H1 (cell line): ENCODE measurements at regions not wholly inside any gene's neighbourhood (a gene's known extent, or its start where the extent isn't known, plus 50 kb on each side); places are given as distances from the start of the nearest gene placed in this dataset.

Experiments
- CTCF ChIA-PET: fragments of 300-600 bp; sonication (Branson Sonifier 250); formaldehyde crosslinking; loops from one replicate; lab custom pipeline; 2021; ENCODE audit not compliant: partially characterized antibody; lab: Charles Lee
- POLR2A ChIA-PET: fragments of 300-600 bp; sonication (Branson Sonifier 250); formaldehyde crosslinking; loops from one replicate; lab custom pipeline; 2021; ENCODE audit warnings: inconsistent platforms; ENCODE audit not compliant: partially characterized antibody; lab: Charles Lee
- DNase-seq, 2 experiments: peaks; one replicate each; pipeline versions ENCODE4 v3.0.0 to v3.0.0-alpha.2; 2010 to 2022; ENCODE audit warnings: low spot score in 2 of 2, low read depth in 1 of 2, mixed read lengths in 1 of 2
- FAIRE-seq: peaks from 2 replicates; lab custom pipeline; 2011; peaks lifted over from hg19 to GRCh38; lab: Jason Lieb, UNC
- H2AFZ ChIP-seq: 2 replicates; pipeline ENCODE4 v1.8.1; 2012; ENCODE audit warnings: low read length, inconsistent platforms
- H2AK5ac ChIP-seq: 2 replicates; pipeline ENCODE4 v1.6.1; 2013; ENCODE audit warnings: low read depth, low read length
- H2BK120ac ChIP-seq: replicated peaks from 2 replicates; pipeline ENCODE3; 2013; ENCODE audit warnings: low read depth, low read length, inconsistent platforms
- H2BK12ac ChIP-seq: 2 replicates; pipeline ENCODE4 v1.6.1; 2013; ENCODE audit warnings: low read depth, low read length
- H2BK15ac ChIP-seq: 2 replicates; pipeline ENCODE4 v1.6.1; 2013; ENCODE audit warnings: low read length
- H2BK20ac ChIP-seq: 2 replicates; pipeline ENCODE4 v1.6.1; 2013; ENCODE audit warnings: low read length
- H2BK5ac ChIP-seq: 2 replicates; pipeline ENCODE4 v1.6.1; 2013; ENCODE audit warnings: low read depth, low read length
- H3K14ac ChIP-seq: 2 replicates; pipeline ENCODE4 v1.6.1; 2013; ENCODE audit warnings: inconsistent platforms; ENCODE audit not compliant: insufficient read length
- H3K18ac ChIP-seq: 2 replicates; pipeline ENCODE4 v1.6.1; 2013; ENCODE audit warnings: low read length; ENCODE audit errors: extremely low read depth
- H3K23ac ChIP-seq: 2 replicates; pipeline ENCODE4 v1.6.1; 2013; ENCODE audit warnings: inconsistent platforms; ENCODE audit not compliant: insufficient read length
- H3K23me2 ChIP-seq: 2 replicates; pipeline ENCODE4 v1.6.1; 2013; ENCODE audit warnings: low read depth, low read length
- H3K27ac ChIP-seq: 2 replicates; pipeline ENCODE4 v1.6.1; 2011; ENCODE audit warnings: low read depth, low read length, inconsistent platforms
- H3K27me3 ChIP-seq, 4 experiments: replicated peaks in 1 of 4; 1 replicate in 1 of 4; 2 replicates in 3 of 4; pipeline versions ENCODE4 v1.6.1 to v1.8.1; 2011 to 2013; ENCODE audit warnings: low read length in 3 of 4, mild to moderate bottlenecking in 3 of 4, inconsistent platforms in 2 of 4, mixed read lengths in 2 of 4, moderate library complexity in 1 of 4; ENCODE audit not compliant: control insufficient read depth in 3 of 4, insufficient read depth in 3 of 4; ENCODE audit errors: extremely low read depth in 1 of 4
- H3K36me3 ChIP-seq, 4 experiments: 2 replicates each; pipeline versions ENCODE4 v1.6.1 to v1.8.1; 2011 to 2013; ENCODE audit warnings: mild to moderate bottlenecking in 4 of 4, low read length in 3 of 4, moderate library complexity in 2 of 4, control low read depth in 1 of 4, inconsistent platforms in 1 of 4; ENCODE audit not compliant: insufficient read depth in 4 of 4, control insufficient read depth in 2 of 4
- H3K4ac ChIP-seq: replicated peaks from 2 replicates; pipeline ENCODE3; 2013; ENCODE audit warnings: low read length, low read depth, mixed read lengths, inconsistent platforms; ENCODE audit not compliant: insufficient read length
- H3K4me1 ChIP-seq, 4 experiments: replicated peaks in 1 of 4; 1 replicate in 1 of 4; 2 replicates in 3 of 4; pipeline versions ENCODE4 v1.6.1 to v1.8.1; 2011 to 2013; ENCODE audit warnings: low read length in 3 of 4, inconsistent platforms in 2 of 4, mixed read lengths in 1 of 4; ENCODE audit not compliant: insufficient read depth in 4 of 4, control insufficient read depth in 3 of 4
- H3K4me2 ChIP-seq, 2 experiments: 2 replicates each; pipeline versions ENCODE4 v1.6.1 to v1.8.1; 2011 to 2013; ENCODE audit warnings: low read depth in 2 of 2, low read length in 2 of 2, control low read depth in 1 of 2, inconsistent platforms in 1 of 2, mild to moderate bottlenecking in 1 of 2; ENCODE audit not compliant: insufficient read depth in 1 of 2
- H3K4me3 ChIP-seq, 4 experiments: fragments of 200-600, 300-600 bp in 1 of 4; sonication (generic), shearing (Covaris generic), sonication (Bioruptor Twin) in 1 of 4; 2 replicates each; pipeline versions ENCODE4 v1.5.1 to v1.8.1; 2011 to 2016; ENCODE audit warnings: low read length in 4 of 4, low read depth in 3 of 4, control low read depth in 2 of 4, inconsistent platforms in 2 of 4, mild to moderate bottlenecking in 2 of 4, mixed read lengths in 1 of 4, moderate library complexity in 1 of 4; ENCODE audit not compliant: insufficient read depth in 2 of 4; ENCODE audit errors: extremely low read depth in 1 of 4
- H3K56ac ChIP-seq: replicated peaks from 2 replicates; pipeline ENCODE3; 2013; ENCODE audit warnings: low read depth, mild to moderate bottlenecking, mixed read lengths, low read length, inconsistent platforms; ENCODE audit not compliant: insufficient read length
- H3K79me1 ChIP-seq: 2 replicates; pipeline ENCODE4 v1.6.1; 2013; ENCODE audit warnings: low read depth, low read length, control low read depth
- H3K79me2 ChIP-seq, 2 experiments: 2 replicates each; pipeline versions ENCODE4 v1.6.1 to v1.8.1; 2012 to 2013; ENCODE audit warnings: low read length in 2 of 2, mild to moderate bottlenecking in 2 of 2, inconsistent platforms in 1 of 2; ENCODE audit not compliant: insufficient read depth in 2 of 2, control insufficient read depth in 1 of 2
- H3K9ac ChIP-seq, 4 experiments: replicated peaks in 1 of 4; 1 replicate in 1 of 4; 2 replicates in 3 of 4; pipeline versions ENCODE4 v1.6.1 to v1.8.1; 2011 to 2013; ENCODE audit warnings: low read depth in 3 of 4, low read length in 3 of 4, control low read depth in 2 of 4, mild to moderate bottlenecking in 2 of 4, moderate library complexity in 2 of 4, inconsistent platforms in 1 of 4; ENCODE audit errors: extremely low read depth in 1 of 4
- H3K9me3 ChIP-seq, 2 experiments: 2 replicates each; pipeline versions ENCODE4 v1.6.1 to v1.8.1; 2012 to 2013; ENCODE audit warnings: mild to moderate bottlenecking in 2 of 2, moderate library complexity in 2 of 2, control low read depth in 1 of 2, inconsistent platforms in 1 of 2, low read depth in 1 of 2, low read length in 1 of 2, mixed read lengths in 1 of 2; ENCODE audit not compliant: insufficient read depth in 2 of 2
- H4K20me1 ChIP-seq, 2 experiments: replicated peaks in 1 of 2; 2 replicates each; pipeline versions ENCODE3 to v1.8.1; 2011 to 2013; ENCODE audit warnings: inconsistent platforms in 2 of 2, low read length in 2 of 2, mild to moderate bottlenecking in 1 of 2; ENCODE audit not compliant: insufficient read depth in 2 of 2, control insufficient read depth in 1 of 2
- H4K5ac ChIP-seq: 2 replicates; pipeline ENCODE4 v1.6.1; 2013; ENCODE audit warnings: low read length, low read depth, mixed read lengths, inconsistent platforms; ENCODE audit not compliant: insufficient read length
- H4K8ac ChIP-seq: 2 replicates; pipeline ENCODE4 v1.8.0; 2013; ENCODE audit warnings: mild to moderate bottlenecking, moderate library complexity, low read length, inconsistent platforms; ENCODE audit not compliant: insufficient read depth; ENCODE audit errors: extremely low read depth
- H4K91ac ChIP-seq: replicated peaks from 2 replicates; pipeline ENCODE3; 2013; ENCODE audit warnings: low read length, mixed read lengths, inconsistent platforms; ENCODE audit not compliant: insufficient read length
- ASH2L ChIP-seq: fragments of 200-600, 300-600 bp; sonication (generic); IDR thresholded peaks from one replicate; pipeline ENCODE4 v1.7.1; 2017; ENCODE audit warnings: low read length
- CTCF ChIP-seq, 3 experiments: IDR thresholded peaks; 1 replicate in 2 of 3; 2 replicates in 1 of 3; pipeline versions ENCODE4 v1.5.1 to v1.6.1; 2011; ENCODE audit warnings: low read length in 3 of 3, mild to moderate bottlenecking in 3 of 3, inconsistent platforms in 2 of 3, low read depth in 1 of 3, moderate library complexity in 1 of 3; ENCODE audit not compliant: insufficient read depth in 1 of 3; ENCODE audit errors: control extremely low read depth in 1 of 3
- JUN ChIP-seq: IDR thresholded peaks from 2 replicates; pipeline ENCODE4 v1.6.1; 2011; ENCODE audit warnings: low read depth, mild to moderate bottlenecking, improper control_type of control experiment, low read length
- KDM1A ChIP-seq: fragments of 200-600, 300-600 bp; sonication (generic); IDR thresholded peaks from 2 replicates; pipeline ENCODE4 v1.7.1; 2016; ENCODE audit warnings: mild to moderate bottlenecking, low read length, borderline replicate concordance
- RFX5 ChIP-seq: IDR thresholded peaks from 2 replicates; pipeline ENCODE4 v1.6.1; 2011; ENCODE audit warnings: low read depth, low read length, improper control_type of control experiment, borderline replicate concordance
- SUZ12 ChIP-seq: fragments of 200-600 bp; sonication (generic); IDR thresholded peaks from 2 replicates; pipeline ENCODE4 v1.6.1; 2012; ENCODE audit warnings: mild to moderate bottlenecking, inconsistent platforms, low read length, moderate library complexity, mixed read lengths
- WGBS, 2 experiments: shearing (Covaris generic) in 1 of 2; methylation state at CpG; one replicate each; pipeline versions ENCODE4 v1.1.6 to v1.1.7; 2013 to 2015; ENCODE audit warnings: low lambda C conversion rate in 2 of 2, mixed read lengths in 2 of 2, inconsistent platforms in 1 of 2, low coverage in 1 of 2, missing lambda C conversion rate in 1 of 2; ENCODE audit not compliant: insufficient replicate concordance in 2 of 2, insufficient coverage in 1 of 2, insufficient read length in 1 of 2; ENCODE audit errors: extremely low coverage in 1 of 2, missing lambda C conversion rate in 1 of 2; 5-methylcytosine and 5-hydroxymethylcytosine counted together

GRCh38 chr7:35405461-35405860, 151.6 kb upstream of the TBX20 start:
- Histone ChIP-seq H3K9ac (no peak overlapping the region), H2AK5ac (no peak overlapping the region), H3K79me2 (no peaks in the 10 kb centered on the region), H3K36me3 (no peaks in the 10 kb centered on the region), H3K79me1 (no peaks in the 10 kb centered on the region), H3K23me2 (no peaks in the 10 kb centered on the region), H3K18ac (no peak overlapping the region), H3K14ac (no peak overlapping the region), H4K20me1 (no peaks in the 10 kb centered on the region), H2BK20ac (no peak overlapping the region), H2AFZ (no peak overlapping the region), H4K5ac (no peak overlapping the region), H3K27me3 (no peaks in the 10 kb centered on the region), H3K4ac (no peak overlapping the region), H2BK120ac (no peak overlapping the region), H3K4me3 (no peak overlapping the region), H2BK5ac (no peak overlapping the region), H3K27ac (no peak overlapping the region), H3K4me2 (no peak overlapping the region), H2BK15ac (no peak overlapping the region), H3K56ac (no peak overlapping the region), H4K8ac (no peak overlapping the region), H3K4me1 (no peaks in the 10 kb centered on the region), H2BK12ac (no peak overlapping the region), H4K91ac (no peak overlapping the region), H3K23ac (no peak overlapping the region), H3K9me3 (no peaks in the 10 kb centered on the region)
- no peak for TF ChIP-seq JUN
- TF ChIP-seq CTCF (IDR thresholded peaks at IDR 0.05; ENCODE audit: control extremely low read depth in 1 of 3, insufficient read depth in 1 of 3, low read depth in 1 of 3, low read length in 3 of 3), result no peak
- TF ChIP-seq SUZ12, result no peak
- no peak for TF ChIP-seq ASH2L
- no peak for TF ChIP-seq KDM1A
- no peak for TF ChIP-seq RFX5
- DNase-seq (no peak), FAIRE-seq (no peak)
- POLR2A ChIA-PET, result no interaction called here
- 92% methylated on average over 4 of the region's 4 CpGs; no CpG with 5 or more reads in 1 of the 2 experiments for WGBS, 2 experiments
- CTCF ChIA-PET, result interaction anchor here (1.4 to 2.4 kb wide), 3 partner anchors 8 to 19 kb away, joined by 3 to 11 read pairs (median 3); no protein-coding TSS in a partner anchor
